DMS114 treated with DMSO at 0.1 percent for 48 hours (cell line): ENCODE measurements at regions not wholly inside any gene's neighbourhood (a gene's known extent, or its start where the extent isn't known, plus 50 kb on each side); places are given as distances from the start of the nearest gene placed in this dataset.

Source experiments
- DNase-seq: peaks from one replicate; lab custom pipeline; 2025; ENCODE audit not compliant: unreplicated experiment; lab: John Stamatoyannopoulos, UW

GRCh38 chr2:104664672-104665071, 189.2 kb upstream of the POU3F3 start:
- DNase-seq, result no peak

- no peak for DNase-seq
These were observed 185.3 kb upstream of the POU3F3 start for GRCh38 chr2:104668631-104669030.

- no peak for DNase-seq
These were observed 180.7 kb upstream of the POU3F3 start for GRCh38 chr2:104673225-104673624.

- DNase-seq, result no peak
These were observed 175.7 kb upstream of the POU3F3 start for GRCh38 chr2:104678181-104678580.

GRCh38 chr2:104685591-104685990, 168.3 kb upstream of the POU3F3 start:
- DNase-seq, result no peak

- DNase-seq, result no peak
These were observed 166.8 kb upstream of the POU3F3 start for GRCh38 chr2:104687147-104687546.

GRCh38 chr2:104690255-104690984, 163.5 kb upstream of the POU3F3 start:
- no peak for DNase-seq

GRCh38 chr2:104698276-104698675, 155.6 kb upstream of the POU3F3 start:
- DNase-seq, result no peak

GRCh38 chr2:104701411-104701911, 152.5 kb upstream of the POU3F3 start:
- no peak for DNase-seq

- DNase-seq, result no peak
These were observed 151.7 kb upstream of the POU3F3 start for GRCh38 chr2:104702031-104702850.

GRCh38 chr2:104703669-104704068, 150.2 kb upstream of the POU3F3 start:
- no peak for DNase-seq

- no peak for DNase-seq
These were observed 149.2 kb upstream of the POU3F3 start for GRCh38 chr2:104704496-104705245.

GRCh38 chr2:104707056-104707455, 146.9 kb upstream of the POU3F3 start:
- no peak for DNase-seq

GRCh38 chr2:104708967-104709366, 144.9 kb upstream of the POU3F3 start:
- DNase-seq, result no peak

- DNase-seq, result no peak
These were observed 137.9 kb upstream of the POU3F3 start for GRCh38 chr2:104716061-104716460.

- DNase-seq, result no peak
These were observed 120.5 kb upstream of the POU3F3 start for GRCh38 chr2:104733226-104733943.

- no peak for DNase-seq
These were observed 118.9 kb upstream of the POU3F3 start for GRCh38 chr2:104734937-104735586.

- DNase-seq, result no peak
These were observed 117.9 kb upstream of the POU3F3 start for GRCh38 chr2:104736026-104736425.

GRCh38 chr2:104741860-104742259, 112.1 kb upstream of the POU3F3 start:
- DNase-seq, result no peak

GRCh38 chr2:104744537-104744936, 109.4 kb upstream of the POU3F3 start:
- no peak for DNase-seq
